A673 (cell line): ENCODE measurements at regions not wholly inside any gene's neighbourhood (a gene's known extent, or its start where the extent isn't known, plus 50 kb on each side); places are given as distances from the start of the nearest gene placed in this dataset.

Experiments used
- CTCF ChIP-seq: fragments of 300-800, 200-600 bp; sonication (generic); conservative IDR thresholded peaks from 2 replicates; pipeline ENCODE4 v1.5.1; 2017; ENCODE audit warnings: low read depth, mild to moderate bottlenecking, antibody characterized with exemption, low read length, moderate library complexity, mixed read lengths
- EZH2 ChIP-seq: fragments of 200-600 bp; sonication (generic); IDR thresholded peaks from 2 replicates; pipeline ENCODE4 v1.6.1; 2017; ENCODE audit warnings: borderline replicate concordance, low read depth, mild to moderate bottlenecking, mixed read lengths, antibody characterized with exemption, low read length; ENCODE audit not compliant: poor library complexity, severe bottlenecking

GRCh38 chr5:28877050-28877449 lies 1838.7 kb upstream of the CDH9 start:
- TF ChIP-seq CTCF (no peak), EZH2 (no peak)
